Activated CD4-positive, alpha-beta T cell treated with anti-CD3 and anti-CD28 coated beads, Interleukin-2, Interleukin-6, amounts not matched to agents 100 ng/mL and 50 ng/mL, durations not matched to agents 16 hours and 8 hours (primary cell): ENCODE measurements at regions not wholly inside any gene's neighbourhood (a gene's known extent, or its start where the extent isn't known, plus 50 kb on each side); places are given as distances from the start of the nearest gene placed in this dataset.
A peak's percentile ranks its signal among the peaks of the same experiment; 100 is the strongest.

Experiments used
- DNase-seq: peaks from one replicate; pipeline ENCODE4 v3.0.0-alpha.2; 2020

DNA sequence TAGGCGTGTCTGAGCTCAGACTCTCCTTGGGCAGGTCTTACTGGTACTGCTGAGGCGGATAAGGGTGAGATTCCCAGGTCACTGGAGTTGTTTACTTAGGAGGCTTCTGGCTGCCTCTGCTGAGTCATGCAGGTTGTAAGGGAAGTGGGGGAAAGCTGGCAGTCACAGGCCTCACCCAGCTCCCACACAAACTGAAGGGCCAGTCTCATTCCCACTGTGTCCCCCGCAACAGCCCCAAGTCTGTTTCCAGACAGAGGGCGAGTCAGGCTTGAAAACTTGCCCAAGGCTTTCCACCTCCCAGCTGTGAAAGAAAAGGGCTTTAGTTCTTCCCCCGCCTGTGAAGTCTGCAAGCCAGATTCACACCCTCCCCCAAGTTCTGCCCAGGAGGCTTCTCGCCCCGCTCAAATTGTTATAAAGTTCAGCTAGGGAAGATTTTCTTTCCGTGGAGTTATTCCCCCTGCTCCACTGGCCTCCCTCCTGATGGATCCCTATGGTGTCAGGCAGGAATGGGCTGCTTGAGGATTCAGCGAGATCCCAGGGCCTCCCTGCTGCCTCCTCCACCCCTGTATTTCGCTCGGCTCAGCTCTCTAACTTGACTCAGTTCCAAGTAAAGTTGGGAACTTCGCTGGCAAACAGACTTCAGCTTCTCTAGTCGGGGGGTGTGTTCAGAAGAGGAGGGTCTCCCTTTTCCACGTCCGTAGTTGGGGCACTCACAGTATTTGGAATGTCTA lies 248.6 kb downstream of the NR4A2 start:
- DNase-seq: no peak

GRCh38 chr2:156079845-156080244 lies 252.7 kb downstream of the NR4A2 start:
- DNase-seq: no peak

- DNase-seq: no peak
Observed at GRCh38 chr2:156077041-156077742, 255.3 kb downstream of the NR4A2 start.

DNA sequence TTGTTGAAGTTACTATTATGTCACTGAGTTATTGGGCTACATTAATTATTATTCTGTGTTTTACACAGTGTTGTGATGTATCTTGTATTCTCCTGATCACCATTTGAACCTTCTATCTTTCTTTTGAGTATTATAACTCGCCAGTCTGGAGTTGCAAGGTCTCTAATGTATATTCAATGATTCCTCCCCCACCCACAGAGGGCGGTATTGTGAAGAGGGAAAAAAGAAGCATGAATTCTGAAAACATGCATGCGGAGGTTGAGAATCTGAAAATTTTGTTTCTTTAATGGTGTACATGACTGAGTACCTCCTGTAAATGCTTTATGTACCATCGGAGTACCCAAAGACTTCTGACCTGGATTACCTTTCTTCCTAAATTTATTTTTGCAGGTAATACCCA lies 266.6 kb downstream of the NR4A2 start:
- peak; percentile 7 for DNase-seq

GRCh38 chr2:156064540-156064939 lies 268.0 kb downstream of the NR4A2 start:
- DNase-seq: no peak

GRCh38 chr2:156057647-156058046 lies 274.9 kb downstream of the NR4A2 start:
- no peak for DNase-seq

- DNase-seq: no peak
Observed at GRCh38 chr2:156054983-156055382, 277.5 kb downstream of the NR4A2 start.

DNA sequence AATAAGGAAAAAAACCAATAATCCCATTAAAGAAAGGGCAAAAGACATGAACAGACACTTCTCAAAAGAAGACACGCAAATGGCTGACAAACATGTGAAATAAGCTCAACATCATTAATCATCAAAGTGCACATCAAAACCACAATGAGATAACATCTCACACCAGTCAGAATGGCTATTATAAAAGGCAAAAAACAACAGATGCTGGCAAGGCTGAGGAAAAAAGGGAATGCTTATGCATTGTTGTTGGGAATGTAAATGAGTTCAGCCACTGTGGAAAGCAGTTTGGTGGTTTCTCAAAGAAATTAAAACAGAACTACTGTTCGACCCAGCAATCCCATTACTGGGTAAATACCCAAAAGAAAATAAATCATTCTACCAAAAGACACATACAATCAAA lies 285.6 kb downstream of the NR4A2 start:
- no peak for DNase-seq

DNA sequence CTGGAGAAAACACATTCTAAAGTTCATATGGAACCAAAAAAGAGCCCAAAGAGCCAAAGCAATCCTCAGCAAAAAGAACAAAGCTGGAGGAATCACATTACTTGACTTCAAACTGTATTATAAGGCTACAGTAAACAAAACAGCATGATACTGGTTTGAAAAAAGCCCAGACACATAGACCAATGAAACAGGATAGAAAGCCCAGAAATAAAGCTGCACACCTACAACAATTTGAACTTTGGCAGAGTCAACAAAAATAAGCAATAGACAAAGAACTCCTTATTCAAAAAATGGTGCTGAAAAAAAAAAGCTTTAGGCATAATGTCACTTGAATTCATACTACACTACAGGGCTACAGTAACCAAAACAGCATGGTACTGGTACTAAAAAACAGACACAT lies 289.6 kb downstream of the NR4A2 start:
- no peak for DNase-seq

- no peak for DNase-seq
Observed at GRCh38 chr2:156038021-156038420, 294.5 kb downstream of the NR4A2 start.

DNA sequence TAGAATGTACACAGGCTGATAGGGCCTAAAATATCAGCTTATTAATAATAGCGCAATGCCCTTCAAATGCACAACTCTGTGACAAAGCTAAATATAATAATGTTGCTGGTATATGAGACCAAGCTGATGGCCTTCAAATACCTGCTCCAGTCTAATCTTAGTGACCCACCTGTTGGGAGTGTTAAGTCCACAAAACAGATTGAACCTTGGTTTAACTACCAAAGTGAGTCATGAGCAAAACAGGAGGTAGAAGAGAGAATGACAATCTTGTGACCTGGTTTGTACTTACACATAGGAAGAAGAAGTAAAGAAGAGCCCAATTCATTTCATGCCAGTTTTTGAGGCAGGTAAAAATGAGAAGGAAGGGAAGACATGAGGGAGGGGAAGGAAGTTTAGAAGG lies 295.0 kb downstream of the NR4A2 start:
- DNase-seq: no peak

DNA sequence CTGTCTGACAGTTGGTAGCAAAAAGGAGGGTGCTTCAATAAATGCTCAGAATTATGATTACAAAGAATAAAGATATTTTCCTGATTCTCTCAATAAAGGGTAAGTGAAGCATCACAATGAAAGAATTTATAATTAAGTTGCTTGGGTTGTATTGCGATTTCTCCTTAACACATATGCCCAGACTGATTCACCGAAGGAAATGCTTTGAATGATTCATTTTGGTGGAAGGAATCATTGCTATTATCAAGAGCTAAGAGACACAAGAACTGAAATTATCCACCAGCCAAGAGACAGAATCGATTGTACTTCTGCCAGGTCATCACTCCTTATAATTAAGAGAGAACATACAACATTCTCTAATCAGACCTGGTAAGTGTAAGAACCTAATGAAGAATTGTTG lies 301.4 kb downstream of the NR4A2 start:
- no peak for DNase-seq

- DNase-seq: no peak
Observed at GRCh38 chr2:156023229-156023869, 309.2 kb downstream of the NR4A2 start.

GRCh38 chr2:156021146-156022040 lies 311.1 kb downstream of the NR4A2 start:
- DNase-seq: no peak

- no peak for DNase-seq
Observed at GRCh38 chr2:156019341-156019740, 313.2 kb downstream of the NR4A2 start.

DNA sequence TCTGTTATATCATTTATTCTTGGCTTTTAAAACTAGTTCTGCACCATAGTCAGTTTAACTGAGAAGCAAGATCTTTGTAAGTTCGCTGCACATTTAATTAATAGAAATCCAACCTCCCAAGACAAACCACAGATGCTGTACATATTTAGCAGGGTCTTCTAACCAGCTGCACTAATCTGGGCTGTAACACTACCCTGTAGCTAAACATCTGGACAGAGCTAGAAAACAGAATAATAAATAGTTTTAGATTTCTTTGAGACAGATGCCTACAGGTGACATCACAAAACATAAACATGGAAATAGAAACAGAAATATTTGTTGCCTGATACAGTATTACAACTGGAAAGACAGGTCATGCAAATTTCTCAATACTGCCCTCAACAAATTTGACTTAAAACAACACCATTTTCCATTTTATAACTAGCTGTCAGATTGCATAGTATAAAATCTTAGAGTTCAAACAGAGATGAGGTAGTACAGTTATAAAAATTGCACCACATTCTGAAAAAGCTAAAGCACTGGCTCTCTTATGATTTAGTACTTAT lies 315.1 kb downstream of the NR4A2 start:
- no peak for DNase-seq

- no peak for DNase-seq
Observed at GRCh38 chr2:156009293-156009692, 323.2 kb downstream of the NR4A2 start.

DNA sequence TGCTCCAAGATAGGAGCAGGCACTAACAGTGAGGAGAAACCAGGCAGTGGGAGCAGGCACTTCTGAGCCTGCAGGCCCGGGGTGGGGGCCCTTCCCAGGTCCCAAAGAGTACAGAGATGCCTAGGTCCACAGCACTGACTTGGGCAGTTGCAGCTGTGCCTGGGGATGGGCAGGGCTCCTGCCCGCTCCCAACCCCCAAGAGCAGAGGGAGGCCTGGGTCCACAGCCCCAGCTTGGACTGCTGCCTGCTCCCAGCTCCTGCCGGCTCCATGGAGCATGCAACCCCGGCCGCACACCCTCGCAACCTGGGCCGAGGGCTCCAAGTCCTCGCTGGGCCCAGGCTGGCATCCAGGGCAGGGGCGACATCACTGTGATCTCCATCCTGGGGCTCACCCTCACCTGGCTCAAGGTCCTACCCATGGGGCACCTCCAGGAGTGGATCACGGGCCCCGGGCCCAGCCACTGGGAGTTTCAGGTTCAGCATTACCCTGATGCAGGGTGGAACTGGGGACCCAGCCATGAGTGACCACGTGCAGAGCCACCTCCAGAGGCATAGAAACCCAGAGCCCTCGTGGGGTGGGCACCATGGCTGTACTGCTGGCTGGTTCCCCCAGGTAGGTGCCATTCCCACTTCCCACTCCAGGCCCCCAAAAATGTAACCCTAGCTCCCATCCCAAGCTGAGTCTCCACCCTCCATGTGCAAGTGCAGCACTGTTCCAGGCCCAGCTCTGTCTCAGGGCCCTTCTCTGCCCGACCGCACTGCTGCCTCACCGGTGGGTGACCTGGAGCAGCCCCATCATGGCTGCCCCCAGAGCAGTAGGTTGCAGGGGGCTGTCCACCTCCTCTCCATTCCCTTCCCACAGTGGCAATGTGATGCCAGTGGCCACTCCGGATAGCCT lies 325.6 kb downstream of the NR4A2 start:
- DNase-seq: no peak

DNA sequence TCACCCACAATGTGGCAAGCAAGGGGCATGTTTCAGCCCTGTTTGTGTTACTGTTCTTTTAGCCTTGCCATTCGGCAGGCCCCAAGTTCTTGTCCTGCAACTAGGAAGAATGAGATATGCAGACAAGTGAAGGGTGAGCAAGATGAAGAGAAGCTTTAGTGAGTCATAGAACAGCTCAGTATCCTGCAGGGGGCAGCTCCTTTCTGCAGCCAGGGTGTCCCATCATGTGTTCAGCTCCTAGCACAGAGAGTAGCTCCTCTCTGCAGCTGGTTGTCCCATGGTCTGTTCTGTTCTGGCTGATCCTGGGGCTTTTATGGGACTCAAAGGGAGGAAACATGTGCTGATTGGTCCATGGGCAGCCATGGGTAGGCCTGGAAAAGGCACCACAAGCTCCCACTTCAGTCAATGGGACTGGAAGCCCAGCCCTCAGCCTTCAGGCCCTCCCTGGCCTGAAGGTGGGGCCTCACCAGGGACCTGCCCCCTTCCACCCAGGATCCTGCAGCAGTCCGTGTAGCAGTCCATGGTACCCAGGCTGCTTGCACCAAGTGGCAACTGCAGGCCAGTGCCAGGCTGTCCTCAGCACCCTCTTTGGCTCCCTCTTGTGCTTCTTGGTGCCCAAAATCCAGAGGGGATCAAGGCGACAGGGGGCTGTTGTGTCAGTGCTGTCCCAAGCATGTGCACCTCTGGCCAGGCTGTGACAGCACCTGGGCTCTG lies 326.4 kb downstream of the NR4A2 start:
- no peak for DNase-seq

DNA sequence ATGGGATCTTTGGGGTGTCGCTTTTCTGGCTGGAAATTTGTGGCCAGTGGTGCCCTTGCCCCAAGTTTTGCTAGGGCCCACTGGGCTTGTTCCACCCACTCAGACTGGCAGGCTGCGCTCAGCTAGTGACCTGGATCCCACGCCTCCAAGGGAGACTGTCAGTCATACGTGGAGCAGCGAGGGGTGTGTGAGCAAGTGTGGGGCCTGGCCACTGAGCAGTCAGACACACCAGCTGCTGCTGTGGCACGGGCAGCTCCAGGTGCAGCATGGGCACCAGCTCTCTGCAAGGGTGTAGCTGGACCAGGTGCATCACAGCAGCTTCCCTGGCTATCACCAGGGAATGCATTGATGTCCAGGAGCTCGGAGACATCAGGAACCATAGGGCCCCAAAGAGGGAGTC lies 327.0 kb downstream of the NR4A2 start:
- DNase-seq: no peak

GRCh38 chr2:156004459-156004858 lies 328.1 kb downstream of the NR4A2 start:
- DNase-seq: no peak
